Glomerular endothelial cell (primary cell): ENCODE measurements at regions not wholly inside any gene's neighbourhood (a gene's known extent, or its start where the extent isn't known, plus 50 kb on each side); places are given as distances from the start of the nearest gene placed in this dataset.
A peak's percentile ranks its signal among the peaks of the same experiment; 100 is the strongest.
"Not testable (repeated sequence)": the region's sequence is repeated elsewhere in the genome, so short reads cannot be mapped to it uniquely, and the experiment has no call there.

Experiments used
- DNase-seq: peaks from one replicate; pipeline ENCODE4 v3.0.0-alpha.2; 2011; ENCODE audit warnings: low read depth, low spot score; ENCODE audit errors: extremely low read depth

- no peak for DNase-seq
These were observed 84.7 kb downstream of the URB2 start for GRCh38 chr1:229710746-229711145.

GRCh38 chr1:229714306-229714705 lies 88.3 kb downstream of the URB2 start:
- DNase-seq: no peak

- DNase-seq: peak; percentile 3
These were observed 89.0 kb downstream of the URB2 start for GRCh38 chr1:229714964-229715603.

- DNase-seq: no peak
These were observed 90.0 kb downstream of the URB2 start for GRCh38 chr1:229716069-229716468.

- no peak for DNase-seq
These were observed 90.7 kb downstream of the URB2 start for GRCh38 chr1:229716704-229717103.

GRCh38 chr1:229717786-229718576 lies 91.9 kb downstream of the URB2 start:
- no peak for DNase-seq

- no peak for DNase-seq
These were observed 100.0 kb downstream of the URB2 start for GRCh38 chr1:229726061-229726460.

- no peak for DNase-seq
These were observed 103.9 kb downstream of the URB2 start for GRCh38 chr1:229729916-229730315.

- no peak for DNase-seq
These were observed 104.5 kb downstream of the URB2 start for GRCh38 chr1:229730573-229730972.

- DNase-seq: no peak
These were observed 106.0 kb downstream of the URB2 start for GRCh38 chr1:229732061-229732460.

GRCh38 chr1:229736376-229736775 lies 110.3 kb downstream of the URB2 start:
- no peak for DNase-seq

- DNase-seq: not testable (repeated sequence)
These were observed 116.6 kb downstream of the URB2 start for GRCh38 chr1:229742614-229743013.

GRCh38 chr1:229749992-229750391 lies 123.9 kb downstream of the URB2 start:
- no peak for DNase-seq

GRCh38 chr1:229751610-229752009 lies 125.6 kb downstream of the URB2 start:
- DNase-seq: no peak

- no peak for DNase-seq
These were observed 126.6 kb downstream of the URB2 start for GRCh38 chr1:229752679-229753078.

- no peak for DNase-seq
These were observed 127.9 kb downstream of the URB2 start for GRCh38 chr1:229753764-229754551.

GRCh38 chr1:229756666-229757065 lies 130.6 kb downstream of the URB2 start:
- no peak for DNase-seq

- DNase-seq: no peak
These were observed 131.2 kb downstream of the URB2 start for GRCh38 chr1:229757226-229757625.

- no peak for DNase-seq
These were observed 132.3 kb downstream of the URB2 start for GRCh38 chr1:229758101-229759036.

- DNase-seq: no peak
These were observed 133.0 kb downstream of the URB2 start for GRCh38 chr1:229759037-229759435.
